ENCODE measurements at regions not wholly inside any gene's neighbourhood (a gene's known extent, or its start where the extent isn't known, plus 50 kb on each side); places are given as distances from the start of the nearest gene placed in this dataset.

DNA sequence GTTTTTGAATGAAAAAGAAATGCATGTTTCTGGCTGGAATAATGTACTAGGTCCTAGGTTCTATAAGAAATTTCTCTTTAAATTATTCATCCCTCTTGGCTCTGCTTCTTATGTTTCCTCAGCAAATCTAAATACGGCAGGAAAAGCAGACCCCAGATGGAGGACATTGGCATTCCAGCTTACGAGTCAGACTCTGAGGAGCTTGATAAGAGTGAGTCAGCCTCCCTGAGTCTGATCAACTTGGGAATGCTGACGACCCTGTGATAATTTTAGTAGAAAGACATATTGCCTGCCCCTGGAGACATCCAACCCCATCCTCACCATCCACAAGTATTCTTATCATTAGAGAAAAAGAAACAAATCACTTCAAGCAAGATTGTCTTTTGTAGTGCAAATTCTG lies 509.7 kb upstream of the MARCKS start:
- TF ChIP-seq, protein P1, sequence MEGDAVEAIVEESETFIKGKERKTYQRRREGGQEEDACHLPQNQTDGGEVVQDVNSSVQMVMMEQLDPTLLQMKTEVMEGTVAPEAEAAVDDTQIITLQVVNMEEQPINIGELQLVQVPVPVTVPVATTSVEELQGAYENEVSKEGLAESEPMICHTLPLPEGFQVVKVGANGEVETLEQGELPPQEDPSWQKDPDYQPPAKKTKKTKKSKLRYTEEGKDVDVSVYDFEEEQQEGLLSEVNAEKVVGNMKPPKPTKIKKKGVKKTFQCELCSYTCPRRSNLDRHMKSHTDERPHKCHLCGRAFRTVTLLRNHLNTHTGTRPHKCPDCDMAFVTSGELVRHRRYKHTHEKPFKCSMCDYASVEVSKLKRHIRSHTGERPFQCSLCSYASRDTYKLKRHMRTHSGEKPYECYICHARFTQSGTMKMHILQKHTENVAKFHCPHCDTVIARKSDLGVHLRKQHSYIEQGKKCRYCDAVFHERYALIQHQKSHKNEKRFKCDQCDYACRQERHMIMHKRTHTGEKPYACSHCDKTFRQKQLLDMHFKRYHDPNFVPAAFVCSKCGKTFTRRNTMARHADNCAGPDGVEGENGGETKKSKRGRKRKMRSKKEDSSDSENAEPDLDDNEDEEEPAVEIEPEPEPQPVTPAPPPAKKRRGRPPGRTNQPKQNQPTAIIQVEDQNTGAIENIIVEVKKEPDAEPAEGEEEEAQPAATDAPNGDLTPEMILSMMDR (IDR thresholded peaks at IDR 0.05) = no peak
- no peak for TF ChIP-seq POLR2A (IDR thresholded peaks at IDR 0.05)
